Erythroblast (primary cell): ENCODE measurements at regions not wholly inside any gene's neighbourhood (a gene's known extent, or its start where the extent isn't known, plus 50 kb on each side); places are given as distances from the start of the nearest gene placed in this dataset.

Experiments used
- GATA1 ChIP-seq: IDR thresholded peaks from 2 replicates; pipeline ENCODE4 v1.6.1; 2011; ENCODE audit warnings: low read depth, mild to moderate bottlenecking, control low read depth, low read length, moderate library complexity
- POLR2A ChIP-seq: IDR thresholded peaks from 2 replicates; pipeline ENCODE4 v1.6.1; 2011; ENCODE audit warnings: mild to moderate bottlenecking, low read length

GRCh38 chr9:34773306-34773910 lies 63.5 kb upstream of the CCL21 start:
- TF ChIP-seq POLR2A (no peak), GATA1 (no peak)
